T47D (cell line): ENCODE measurements at regions not wholly inside any gene's neighbourhood (a gene's known extent, or its start where the extent isn't known, plus 50 kb on each side); places are given as distances from the start of the nearest gene placed in this dataset.

Experiments
- DNase-seq, 2 experiments: peaks; one replicate each; pipeline versions ENCODE4 v3.0.0 to v3.0.0-alpha.2; 2011 to 2012; ENCODE audit warnings: low read depth in 1 of 2, low spot score in 1 of 2
- JUND ChIP-seq: IDR thresholded peaks from 2 replicates; pipeline ENCODE4 v1.6.1; 2012; ENCODE audit warnings: low read depth
- in situ Hi-C: cut with HindIII; loops from 2 replicates; pipeline ENCODE4 v1.10.0; 2016; ENCODE audit warnings: low sequenced_read_pairs, low pct_unique_long_range_greater_than_20kb

GRCh38 chr11:94671553-94672366, 96.4 kb upstream of the AMOTL1 start:
- in situ Hi-C loops, result no loop called here
- DNase-seq, result no peak
- no peak for TF ChIP-seq JUND

GRCh38 chr11:94672636-94673035, 95.5 kb upstream of the AMOTL1 start:
- no peak for DNase-seq
- in situ Hi-C loops, result no loop called here
- TF ChIP-seq JUND, result no peak

DNA sequence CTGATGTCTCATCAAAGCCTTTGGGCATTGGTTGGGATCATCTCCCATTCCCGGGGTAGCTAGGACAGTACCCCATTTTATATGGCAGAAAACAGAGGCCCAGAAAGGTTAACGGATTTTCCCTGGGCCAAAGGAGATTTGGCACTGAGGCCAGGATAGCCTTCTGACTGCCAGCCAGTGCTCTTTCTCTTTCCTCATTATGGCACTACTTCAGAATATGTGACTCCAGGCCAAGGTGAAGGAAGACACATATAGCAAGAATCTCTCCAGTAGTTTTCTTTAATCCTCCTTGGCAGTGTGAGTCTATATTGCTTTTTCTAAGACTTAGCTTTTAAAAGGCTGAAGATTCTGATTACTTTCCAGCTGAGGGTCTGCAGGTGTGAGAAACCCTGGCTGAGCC, 94.8 kb upstream of the AMOTL1 start:
- no peak for DNase-seq
- no peak for TF ChIP-seq JUND
- in situ Hi-C loops, result no loop called here

DNA sequence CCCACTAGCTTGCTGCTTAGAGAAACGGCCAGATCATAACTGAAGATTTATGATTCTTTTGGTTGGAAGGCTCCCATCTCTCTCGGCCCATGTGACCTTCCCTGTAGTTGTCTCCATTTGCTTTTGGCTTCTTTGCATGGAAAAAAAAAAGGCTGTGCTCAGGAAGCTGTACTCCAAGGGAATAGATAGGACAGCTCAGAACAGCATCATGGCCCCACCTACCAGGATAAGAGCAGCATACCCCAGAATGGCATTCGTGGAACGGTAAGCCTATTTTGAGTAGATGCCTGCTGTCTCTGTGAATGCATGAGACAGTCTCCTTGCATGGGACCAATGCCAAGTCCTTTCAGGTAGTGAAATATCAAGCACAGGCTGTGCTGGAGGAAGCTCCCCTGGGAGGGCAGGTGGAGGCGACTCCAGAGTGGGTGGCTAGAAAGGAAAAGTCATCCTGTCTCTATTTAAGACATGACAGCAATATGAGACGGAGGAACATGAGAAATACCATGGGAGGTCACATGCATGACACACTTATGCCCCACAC, 94.1 kb upstream of the AMOTL1 start:
- no peak for TF ChIP-seq JUND
- DNase-seq, result no peak
- in situ Hi-C loops, result no loop called here

DNA sequence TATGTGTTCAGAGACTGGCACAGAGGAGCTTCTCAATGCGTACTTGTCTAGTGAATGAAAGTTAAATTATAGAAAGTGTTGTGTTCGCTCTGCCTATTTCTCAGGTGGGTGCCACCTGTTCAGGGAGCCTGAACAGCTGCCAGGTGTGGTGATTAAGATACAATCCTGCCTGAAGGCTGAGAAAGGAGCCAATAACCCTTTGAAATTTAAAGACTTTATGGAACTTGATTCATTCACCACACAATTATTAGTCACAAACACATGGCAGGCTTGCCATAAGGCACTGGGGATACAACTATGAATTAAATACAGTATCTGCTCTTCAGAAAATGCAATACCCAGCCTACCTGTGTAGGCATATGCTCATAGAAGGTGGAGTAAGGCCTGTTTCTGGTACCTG, 92.9 kb upstream of the AMOTL1 start:
- TF ChIP-seq JUND, result no peak
- DNase-seq, result no peak
- in situ Hi-C loops, result no loop called here

GRCh38 chr11:94675813-94676212, 92.3 kb upstream of the AMOTL1 start:
- in situ Hi-C loops, result no loop called here
- DNase-seq, result no peak
- no peak for TF ChIP-seq JUND

- in situ Hi-C loops, result no loop called here
- no peak for DNase-seq
- no peak for TF ChIP-seq JUND
Observed at GRCh38 chr11:94676814-94677213, 91.3 kb upstream of the AMOTL1 start.

DNA sequence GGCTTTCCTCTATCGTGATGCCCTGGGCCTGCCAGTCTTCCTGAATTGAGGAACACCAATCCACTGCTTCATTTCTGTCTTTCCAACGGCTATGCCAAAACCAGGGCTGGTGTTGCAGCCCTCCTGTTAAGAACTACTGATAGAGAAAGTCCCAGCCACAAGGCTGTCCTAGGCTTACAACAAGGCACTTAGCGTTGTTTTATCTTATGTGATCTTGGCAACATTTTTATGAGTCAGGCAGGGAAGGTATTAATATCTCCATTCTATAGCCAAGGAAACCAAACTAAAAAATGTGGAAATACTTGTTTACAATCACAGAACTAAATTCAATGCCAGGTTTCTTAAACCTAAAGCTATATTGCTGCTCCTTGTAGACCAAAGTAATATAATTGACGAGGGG, 89.9 kb upstream of the AMOTL1 start:
- TF ChIP-seq JUND, result 0 out of 2 replicates have a peak, but pooled peaks have one; percentile 38
- in situ Hi-C loops, result no loop called here
- peak in 1 of 2 experiments; percentile 52 for DNase-seq

GRCh38 chr11:94678901-94679300, 89.3 kb upstream of the AMOTL1 start:
- DNase-seq, result no peak
- no peak for TF ChIP-seq JUND

GRCh38 chr11:94680426-94680825, 87.7 kb upstream of the AMOTL1 start:
- no peak for TF ChIP-seq JUND
- in situ Hi-C loops, result no loop called here
- DNase-seq, result no peak

More at GRCh38 chr11:94678901-94679300, 89.3 kb upstream of the AMOTL1 start:
- in situ Hi-C loops, result no loop called here

DNA sequence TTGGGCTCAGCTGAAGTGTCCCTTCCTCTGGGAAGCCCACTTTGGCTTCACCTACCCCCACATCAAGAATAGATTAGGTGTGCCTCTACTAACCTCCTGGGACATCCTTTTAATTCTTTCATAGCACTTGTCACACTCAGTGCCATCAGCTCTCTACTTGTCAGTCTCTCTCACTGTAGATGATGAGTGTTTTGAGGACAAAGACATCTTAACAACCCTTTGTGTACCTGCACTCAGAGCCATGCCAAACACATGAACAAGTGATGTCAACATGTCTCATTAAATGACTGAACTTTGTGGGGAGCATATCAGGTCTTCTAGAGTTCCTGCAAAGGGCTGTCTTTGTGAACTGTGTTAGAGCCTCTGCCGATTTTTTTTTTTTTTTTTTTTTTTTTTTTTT, 87.0 kb upstream of the AMOTL1 start:
- in situ Hi-C loops, result no loop called here
- TF ChIP-seq JUND, result no peak

GRCh38 chr11:94681852-94682251, 86.3 kb upstream of the AMOTL1 start:
- in situ Hi-C loops, result no loop called here
- TF ChIP-seq JUND, result no peak
- DNase-seq, result no peak

More for the DNA sequence above, 87.0 kb upstream of the AMOTL1 start:
- DNase-seq, result no peak

DNA sequence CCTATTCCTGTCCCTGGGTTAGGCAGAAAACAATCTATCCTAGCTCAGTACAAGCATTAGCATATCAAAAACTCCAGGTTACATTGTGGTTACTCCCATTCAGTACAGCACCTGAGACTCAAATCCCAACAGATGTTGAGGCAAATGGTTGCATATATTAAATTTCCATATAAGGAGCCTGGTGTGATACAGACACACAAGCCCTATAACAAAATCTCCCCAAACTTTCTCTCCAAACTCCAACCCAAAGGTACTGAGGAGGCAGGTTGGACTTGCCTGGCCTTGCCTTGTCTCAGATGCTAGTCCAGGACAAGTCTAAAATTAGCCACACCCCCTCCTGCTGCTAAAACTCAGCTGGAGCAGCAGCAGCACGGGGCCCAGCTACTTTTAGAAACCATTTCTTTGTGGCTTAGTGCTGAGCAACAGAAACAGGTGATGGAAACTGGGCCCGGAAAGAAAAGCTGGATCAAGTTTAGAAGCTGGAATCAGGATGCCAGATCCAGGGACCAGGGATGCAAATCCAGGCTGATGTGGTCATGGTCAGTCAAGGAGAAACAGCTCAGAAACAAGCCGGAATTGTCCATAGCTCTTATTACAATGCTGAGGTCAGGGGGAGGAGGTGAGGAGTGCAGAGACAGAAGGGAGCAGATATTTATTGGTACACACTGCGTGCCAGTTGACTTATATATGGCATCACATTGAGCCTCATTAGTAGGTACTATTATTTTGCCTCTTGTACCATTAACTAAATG, 73.7 kb upstream of the AMOTL1 start:
- TF ChIP-seq JUND, result no peak
- in situ Hi-C loops, result no loop called here
- DNase-seq, result no peak
